HepG2 (cell line): ENCODE measurements at regions not wholly inside any gene's neighbourhood (a gene's known extent, or its start where the extent isn't known, plus 50 kb on each side); places are given as distances from the start of the nearest gene placed in this dataset.

Experiments
- ATAC-seq: fragments of 200-7000 bp; cut with Tn5 transposase; 3 replicates; pipeline ENCODE4 v1.9.1; 2020; ENCODE audit warnings: mild to moderate bottlenecking, moderate library complexity
- BruUV-seq: library from RNA; stranded (reverse); fragments of 400-500 nt; replicated peaks from 2 replicates; lab custom pipeline; 2021; lab: Mats Ljungman, UMichigan
- CTCF ChIA-PET: fragments of 300-600 bp; formaldehyde crosslinking; extraction: SDS; loops from one replicate; lab custom pipeline; 2021; ENCODE audit warnings: low total read pairs, inconsistent platforms, low intra/inter-chr PET ratio; lab: Yijun Ruan, JAX
- POLR2A ChIA-PET: fragments of 350-600 bp; sonication (Branson Sonifier 250); formaldehyde crosslinking; loops from one replicate; lab custom pipeline; 2020; ENCODE audit warnings: antibody characterized with exemption, inconsistent platforms; lab: Yijun Ruan, JAX
- DNase-seq: peaks from one replicate; pipeline ENCODE4 v3.0.0-alpha.2; 2015; ENCODE audit warnings: low spot score
- FAIRE-seq: peaks from 3 replicates; lab custom pipeline; 2011; peaks lifted over from hg19 to GRCh38; lab: Jason Lieb, UNC
- H2AFZ ChIP-seq: one replicate; pipeline ENCODE4 v1.6.1; 2011; ENCODE audit warnings: low read length, inconsistent platforms
- H3K27ac ChIP-seq: fragments of 300-600 bp; 3 replicates; pipeline ENCODE4 v1.8.0; 2011; ENCODE audit warnings: mixed run types, mild to moderate bottlenecking, mixed read lengths, low read length, inconsistent platforms; ENCODE audit not compliant: insufficient read depth; ENCODE audit errors: extremely low read length
- H3K27me3 ChIP-seq, 2 experiments: fragments of 200-600 bp in 1 of 2; 2 replicates in 1 of 2; 3 replicates in 1 of 2; pipeline versions ENCODE4 v1.6.0 to v1.8.0; 2011; ENCODE audit warnings: low read length in 2 of 2, mild to moderate bottlenecking in 2 of 2, moderate library complexity in 2 of 2, inconsistent platforms in 1 of 2; ENCODE audit not compliant: insufficient read depth in 2 of 2, control insufficient read depth in 1 of 2
- H3K36me3 ChIP-seq, 2 experiments: fragments of 200-600 bp in 1 of 2; replicated peaks in 1 of 2; 2 replicates in 1 of 2; 3 replicates in 1 of 2; pipeline versions ENCODE4 v1.5.1 to v1.8.0; 2011; ENCODE audit warnings: low read length in 2 of 2, inconsistent platforms in 1 of 2; ENCODE audit not compliant: insufficient read depth in 2 of 2, control insufficient read depth in 1 of 2
- H3K4me1 ChIP-seq: 2 replicates; pipeline ENCODE4 v1.5.1; 2012; ENCODE audit warnings: low read length, inconsistent platforms; ENCODE audit not compliant: insufficient read depth
- H3K4me2 ChIP-seq: 2 replicates; pipeline ENCODE4 v1.6.0; 2011; ENCODE audit warnings: low read depth, low read length, inconsistent platforms
- H3K4me3 ChIP-seq, 3 experiments: fragments of 200-600 bp in 1 of 3; sonication (generic), shearing (Covaris generic) in 1 of 3; replicated peaks in 1 of 3; 2 replicates each; pipeline ENCODE4 v1.5.1; 2011 to 2016; ENCODE audit warnings: low read length in 3 of 3, inconsistent platforms in 2 of 3, low read depth in 2 of 3, mild to moderate bottlenecking in 2 of 3, control low read depth in 1 of 3, mixed read lengths in 1 of 3; ENCODE audit not compliant: insufficient read depth in 1 of 3
- H3K79me2 ChIP-seq: one replicate; pipeline ENCODE4 v1.6.1; 2011; ENCODE audit warnings: low read length, inconsistent platforms; ENCODE audit not compliant: insufficient read depth
- H3K9ac ChIP-seq: 2 replicates; pipeline ENCODE4 v1.6.0; 2011; ENCODE audit warnings: mild to moderate bottlenecking, low read depth, low read length, inconsistent platforms; ENCODE audit not compliant: insufficient read depth
- H3K9me3 ChIP-seq: 2 replicates; pipeline ENCODE4 v1.5.1; 2012; ENCODE audit warnings: mild to moderate bottlenecking, low read length
- H4K20me1 ChIP-seq: 2 replicates; pipeline ENCODE4 v1.6.0; 2011; ENCODE audit warnings: inconsistent platforms, mild to moderate bottlenecking, low read length, moderate library complexity; ENCODE audit not compliant: insufficient read depth
- ARID2 ChIP-seq: sonication (generic); formaldehyde crosslinking; IDR thresholded peaks from 2 replicates; pipeline ENCODE4 v1.8.1; 2022; ENCODE audit warnings: mild to moderate bottlenecking, missing genetic modification reagents, borderline replicate concordance
- GFI1 ChIP-seq: sonication (generic); formaldehyde crosslinking; IDR thresholded peaks from 2 replicates; pipeline ENCODE4 v1.5.0; 2020; ENCODE audit warnings: missing genetic modification reagents, mild to moderate bottlenecking, borderline replicate concordance
- HIVEP1 ChIP-seq: sonication (generic); formaldehyde crosslinking; IDR thresholded peaks from 2 replicates; pipeline ENCODE4 v1.4.0; 2020; ENCODE audit warnings: mild to moderate bottlenecking, missing genetic modification reagents
- SUZ12 ChIP-seq: fragments of 150-350 bp; IDR thresholded peaks from 2 replicates; pipeline ENCODE4 v1.6.1; 2014; ENCODE audit warnings: low read depth, low read length
- TFAP4 ChIP-seq: sonication (generic); IDR thresholded peaks from 2 replicates; pipeline ENCODE4 v1.6.1; 2016; ENCODE audit warnings: low read depth, borderline replicate concordance
- ZFAT ChIP-seq: sonication (generic); formaldehyde crosslinking; conservative IDR thresholded peaks from 2 replicates; pipeline ENCODE4 v1.8.1; 2023; ENCODE audit warnings: missing genetic modification reagents, inconsistent platforms
- ZNF180 ChIP-seq: sonication (generic); formaldehyde crosslinking; IDR thresholded peaks from 2 replicates; pipeline ENCODE4 v1.4.0; 2020; ENCODE audit warnings: low read depth, missing genetic modification reagents, borderline replicate concordance
- ZNF557 ChIP-seq: sonication (generic); formaldehyde crosslinking; IDR thresholded peaks from 2 replicates; pipeline ENCODE4 v1.4.0; 2020; ENCODE audit warnings: missing genetic modification reagents
- ZNF616 ChIP-seq: sonication (generic); formaldehyde crosslinking; IDR thresholded peaks from 2 replicates; pipeline ENCODE4 v1.5.0; 2020; ENCODE audit warnings: low read depth, mild to moderate bottlenecking, missing genetic modification reagents
- ZNF768 ChIP-seq: sonication (generic); formaldehyde crosslinking; IDR thresholded peaks from 2 replicates; pipeline ENCODE4 v1.4.0; 2020; ENCODE audit warnings: missing genetic modification reagents
- WGBS: methylation state at CpG from one replicate; pipeline ENCODE4 v1.1.6; 2017; ENCODE audit warnings: low lambda C conversion rate; 5-methylcytosine and 5-hydroxymethylcytosine counted together
- in situ Hi-C: cut with HindIII; loops from 2 replicates; pipeline ENCODE4 v1.10.0; 2017; ENCODE audit warnings: low pct_unique_long_range_greater_than_20kb; ENCODE audit not compliant: extremely low pct_ligation_motif_present
- intact Hi-C: fragments of 100-400 bp; cut with micrococcal nuclease; formaldehyde crosslinking; loops from one replicate; pipeline ENCODE4 v1.10.0; 2022; ENCODE audit not compliant: unreplicated experiment

- no peak overlapping the region for H3K9ac ChIP-seq
- TF ChIP-seq ZFAT (CRISPR knock-in tag) (no peak), GFI1 (CRISPR knock-in tag) (no peak), SUZ12 (no peak), ZNF768 (CRISPR knock-in tag) (no peak), ARID2 (no peak), TFAP4 (no peak), ZNF557 (CRISPR knock-in tag) (no peak)
- TF ChIP-seq, all 625 proteins: peak for 0
- ChIA-PET POLR2A (no interaction called here), CTCF (no interaction called here)
- no peak overlapping the region for H3K4me2 ChIP-seq
- H3K9me3 ChIP-seq = no peaks in the 10 kb centered on the region
- BruUV-seq = no TSS peak
- no peaks in the 10 kb centered on the region for H3K79me2 ChIP-seq
- ATAC-seq (no peak), DNase-seq (no peak), FAIRE-seq (no peak)
- in situ Hi-C loops (no loop called here), intact Hi-C loops (no loop called here)
- no peak overlapping the region for H3K4me3 ChIP-seq
- H3K36me3 ChIP-seq = no peaks in the 10 kb centered on the region
- no peak overlapping the region for H3K27ac ChIP-seq
- peaks cover 6% of the 10 kb centered on the region; the same call in 1 of the 2 replicates for H3K4me1 ChIP-seq
- WGBS = 21% methylated on average over 7 of the region's 7 CpGs
- H4K20me1 ChIP-seq = no peaks in the 10 kb centered on the region
- peaks cover 0 to 7% of the 10 kb centered on the region in 2 experiments; a peak in 1 of 5 replicates for H3K27me3 ChIP-seq
- no peak overlapping the region for H2AFZ ChIP-seq
These were observed 231.0 kb downstream of the EN1 start for GRCh38 chr2:118616432-118616831.

- CTCF ChIA-PET = no interaction called here
- no peak for FAIRE-seq
- BruUV-seq = no TSS peak
These were observed 232.6 kb downstream of the EN1 start for GRCh38 chr2:118614841-118615271.

More at GRCh38 chr2:118614841-118615271, 232.6 kb downstream of the EN1 start:
- H3K9me3 ChIP-seq = no peaks in the 10 kb centered on the region
- H3K36me3 ChIP-seq = no peaks in the 10 kb centered on the region
- no peak for DNase-seq
- intact Hi-C loops = no loop called here
- no peaks in the 10 kb centered on the region for H4K20me1 ChIP-seq
- in situ Hi-C loops = no loop called here
- no peak overlapping the region for H3K27ac ChIP-seq
- POLR2A ChIA-PET = no interaction called here
- H3K4me1 ChIP-seq = peaks cover 6% of the 10 kb centered on the region; the same call in 1 of the 2 replicates
- no peaks in the 10 kb centered on the region for H3K79me2 ChIP-seq
- H3K9ac ChIP-seq = no peak overlapping the region
- peaks cover 0 to 7% of the 10 kb centered on the region in 2 experiments; a peak in 1 of 5 replicates for H3K27me3 ChIP-seq
- 31% methylated on average over 8 of the region's 8 CpGs for WGBS
- no peak for TF ChIP-seq ZNF616 (CRISPR knock-in tag)
- no peak for TF ChIP-seq HIVEP1 (CRISPR knock-in tag)
- TF ChIP-seq ZNF180 (CRISPR knock-in tag) = no peak
- TF ChIP-seq, all 625 proteins: peak for 0
- no peak for ATAC-seq
- no peak overlapping the region for H2AFZ ChIP-seq
- H3K4me3 ChIP-seq = no peak overlapping the region
- no peak overlapping the region for H3K4me2 ChIP-seq
